Loucy (cell line): ENCODE measurements at regions not wholly inside any gene's neighbourhood (a gene's known extent, or its start where the extent isn't known, plus 50 kb on each side); places are given as distances from the start of the nearest gene placed in this dataset.

Experiments used
- H2AFZ ChIP-seq: fragments of 200-600 bp; sonication (generic); 2 replicates; pipeline ENCODE4 v1.6.0; 2016; ENCODE audit warnings: antibody characterized with exemption, mild to moderate bottlenecking, low read length, moderate library complexity
- H3F3A ChIP-seq: fragments of 200-600 bp; 2 replicates; pipeline ENCODE4 v1.6.0; 2016; ENCODE audit warnings: antibody characterized with exemption, low read depth, mild to moderate bottlenecking
- H3K27me3 ChIP-seq: fragments of 200-600 bp; sonication (generic); 2 replicates; pipeline ENCODE4 v1.6.1; 2014; ENCODE audit warnings: low read length, mild to moderate bottlenecking; ENCODE audit not compliant: insufficient read depth, poor library complexity, severe bottlenecking
- H3K36me3 ChIP-seq: fragments of 200-600 bp; sonication (generic); 2 replicates; pipeline ENCODE4 v1.6.1; 2016; ENCODE audit warnings: low read length; ENCODE audit not compliant: insufficient read depth
- H3K4me1 ChIP-seq: fragments of 200-600 bp; sonication (generic); 2 replicates; pipeline ENCODE4 v1.5.1; 2014; ENCODE audit warnings: low read length, mild to moderate bottlenecking; ENCODE audit not compliant: insufficient read depth, poor library complexity, severe bottlenecking
- H3K4me2 ChIP-seq: fragments of 200-600 bp; sonication (generic); 2 replicates; pipeline ENCODE4 v1.6.0; 2014; ENCODE audit warnings: antibody characterized with exemption, low read length, low read depth, mild to moderate bottlenecking; ENCODE audit not compliant: poor library complexity, severe bottlenecking
- H3K4me3 ChIP-seq: fragments of 200-600 bp; sonication (generic); 2 replicates; pipeline ENCODE4 v1.5.1; 2014; ENCODE audit warnings: low read length, mild to moderate bottlenecking, mixed read lengths; ENCODE audit not compliant: poor library complexity, severe bottlenecking
- H3K79me2 ChIP-seq: fragments of 200-600 bp; sonication (generic); 2 replicates; pipeline ENCODE4 v1.6.1; 2014; ENCODE audit warnings: low read length; ENCODE audit not compliant: insufficient read depth
- H3K9ac ChIP-seq: fragments of 200-600 bp; sonication (generic); 2 replicates; pipeline ENCODE4 v1.6.0; 2014; ENCODE audit warnings: mild to moderate bottlenecking, low read depth, low read length, moderate library complexity; ENCODE audit not compliant: poor library complexity, severe bottlenecking
- H3K9me2 ChIP-seq: fragments of 200-600 bp; sonication (generic); replicated peaks from 2 replicates; pipeline ENCODE4 v1.6.1; 2016; ENCODE audit warnings: low read depth, low read length, mixed read lengths
- H3K9me3 ChIP-seq: fragments of 200-600 bp; sonication (generic); 2 replicates; pipeline ENCODE4 v1.6.1; 2014; ENCODE audit warnings: mild to moderate bottlenecking, antibody characterized with exemption, low read length, low read depth; ENCODE audit not compliant: insufficient read depth
- H4K20me1 ChIP-seq: fragments of 200-600 bp; sonication (generic); 2 replicates; pipeline ENCODE4 v1.6.0; 2014; ENCODE audit warnings: antibody characterized with exemption, low read length, mild to moderate bottlenecking; ENCODE audit not compliant: insufficient read depth, poor library complexity, severe bottlenecking
- CTCF ChIP-seq: fragments of 200-600 bp; sonication (generic); conservative IDR thresholded peaks from 2 replicates; pipeline ENCODE4 v1.5.1; 2014; ENCODE audit warnings: mild to moderate bottlenecking, antibody characterized with exemption, low read length
- EZH2phosphoT487 ChIP-seq: fragments of 200-600 bp; IDR thresholded peaks from 2 replicates; pipeline ENCODE4 v1.6.1; 2018; ENCODE audit warnings: antibody characterized with exemption, mild to moderate bottlenecking, moderate library complexity, borderline replicate concordance

- H3K36me3 ChIP-seq = no peaks in the 10 kb centered on the region
- no peak overlapping the region for H3K4me3 ChIP-seq
- no peaks in the 10 kb centered on the region for H4K20me1 ChIP-seq
- no peak overlapping the region for H2AFZ ChIP-seq
- H3K4me2 ChIP-seq = no peak overlapping the region
- no peaks in the 10 kb centered on the region for H3F3A ChIP-seq
- no peak overlapping the region for H3K9ac ChIP-seq
- H3K79me2 ChIP-seq = no peaks in the 10 kb centered on the region
- TF ChIP-seq CTCF = no peak
- no peak for TF ChIP-seq EZH2phosphoT487
- 0 out of 2 replicates have a peak, but pooled peaks cover 3% of the 10 kb centered on the region for H3K9me3 ChIP-seq
- no peaks in the 10 kb centered on the region for H3K9me2 ChIP-seq
- H3K27me3 ChIP-seq = no peaks in the 10 kb centered on the region
- no peaks in the 10 kb centered on the region for H3K4me1 ChIP-seq
Observed at GRCh38 chr18:40769786-40770185, 1185.2 kb upstream of the PIK3C3 start.

- no peaks in the 10 kb centered on the region for H3K79me2 ChIP-seq
- no peak overlapping the region for H2AFZ ChIP-seq
- H3K4me1 ChIP-seq = no peaks in the 10 kb centered on the region
- no peaks in the 10 kb centered on the region for H4K20me1 ChIP-seq
- TF ChIP-seq EZH2phosphoT487 (no peak), CTCF (no peak)
- no peak overlapping the region for H3K9ac ChIP-seq
- H3K9me3 ChIP-seq = no peaks in the 10 kb centered on the region
- no peaks in the 10 kb centered on the region for H3K27me3 ChIP-seq
- H3K36me3 ChIP-seq = no peaks in the 10 kb centered on the region
- no peak overlapping the region for H3K4me2 ChIP-seq
- no peaks in the 10 kb centered on the region for H3K9me2 ChIP-seq
- no peak overlapping the region for H3K4me3 ChIP-seq
- H3F3A ChIP-seq = no peaks in the 10 kb centered on the region
Observed at GRCh38 chr18:40760251-40760650, 1194.8 kb upstream of the PIK3C3 start.

GRCh38 chr18:40754477-40754876 is 1200.6 kb upstream of the PIK3C3 start:
- Histone ChIP-seq H4K20me1 (no peaks in the 10 kb centered on the region), H3K79me2 (no peaks in the 10 kb centered on the region), H3K27me3 (no peaks in the 10 kb centered on the region), H3K9me2 (no peaks in the 10 kb centered on the region), H3K9ac (no peak overlapping the region), H3K4me2 (no peak overlapping the region), H2AFZ (no peak overlapping the region), H3F3A (no peaks in the 10 kb centered on the region), H3K4me3 (no peak overlapping the region), H3K9me3 (no peaks in the 10 kb centered on the region), H3K36me3 (no peaks in the 10 kb centered on the region), H3K4me1 (no peaks in the 10 kb centered on the region)
- TF ChIP-seq CTCF (no peak), EZH2phosphoT487 (no peak)
